NCI-H748 (cell line): ENCODE measurements at regions not wholly inside any gene's neighbourhood (a gene's known extent, or its start where the extent isn't known, plus 50 kb on each side); places are given as distances from the start of the nearest gene placed in this dataset.

ENCODE experiments used
- DNase-seq: peaks from one replicate; lab custom pipeline; 2025; ENCODE audit not compliant: unreplicated experiment; lab: John Stamatoyannopoulos, UW

GRCh38 chr22:27397036-27397953 lies 404.3 kb downstream of the MN1 start:
- no peak for DNase-seq

DNA sequence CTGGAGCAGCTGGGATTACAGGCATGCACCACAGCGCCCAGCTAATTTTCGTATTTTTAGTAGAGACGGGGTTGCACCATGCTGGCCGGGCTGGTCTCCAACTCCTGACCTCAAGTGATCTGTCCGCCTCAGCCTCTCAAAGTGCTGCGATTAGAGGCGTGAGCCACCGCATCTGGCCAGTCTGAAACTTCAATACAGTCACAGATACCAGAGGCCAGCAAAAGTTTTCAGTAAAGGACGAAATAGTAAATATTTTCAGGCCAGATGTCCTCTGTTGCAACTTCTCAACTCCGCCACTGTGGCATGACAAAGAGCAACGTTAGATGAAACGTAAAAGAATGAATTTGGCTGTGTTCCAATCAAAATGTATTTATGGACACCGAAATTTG lies 403.6 kb downstream of the MN1 start:
- no peak for DNase-seq

- no peak for DNase-seq
Observed at GRCh38 chr22:27399161-27399560, 402.4 kb downstream of the MN1 start.

DNA sequence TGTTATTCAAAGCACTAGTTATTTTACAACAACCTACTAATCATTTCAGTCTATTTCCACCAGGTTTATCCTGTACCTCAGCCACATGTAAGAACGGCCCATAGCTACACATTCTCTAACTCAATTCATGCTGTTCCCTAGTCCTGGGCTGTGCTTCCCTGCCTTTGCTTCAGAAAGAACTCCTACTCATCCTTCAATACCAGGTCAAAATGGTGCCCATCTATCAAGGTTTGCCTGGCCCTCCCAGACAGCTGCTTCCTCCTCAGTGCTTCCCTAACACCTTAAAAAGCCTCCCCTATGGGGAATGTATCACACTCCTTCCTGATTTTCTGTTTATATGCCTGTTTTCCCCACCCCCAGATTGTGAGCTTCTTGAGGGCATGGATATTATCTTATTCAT lies 400.7 kb downstream of the MN1 start:
- no peak for DNase-seq

- no peak for DNase-seq
Observed at GRCh38 chr22:27401321-27401720, 400.2 kb downstream of the MN1 start.

DNA sequence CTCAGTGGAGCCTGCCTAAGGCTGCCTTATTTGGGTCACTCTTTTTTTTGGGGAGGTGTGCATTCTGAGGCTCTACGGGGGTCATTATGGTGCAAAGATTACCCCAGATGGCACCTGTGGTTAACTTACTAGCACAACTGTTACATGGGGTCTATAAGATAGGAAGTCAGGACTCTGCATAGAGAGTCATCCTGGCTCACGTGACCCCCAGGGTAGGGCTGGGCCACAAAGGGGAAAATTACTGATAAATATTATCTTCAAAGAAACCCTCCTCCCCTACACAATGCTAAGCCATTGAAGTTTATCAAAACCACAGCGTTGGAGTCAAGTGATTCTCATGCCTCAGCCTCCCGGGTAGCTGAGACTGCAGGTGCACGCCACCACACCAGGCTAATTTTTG lies 397.1 kb downstream of the MN1 start:
- no peak for DNase-seq

- peak; percentile 16 for DNase-seq
Observed at GRCh38 chr22:27405672-27406388, 395.7 kb downstream of the MN1 start.

DNA sequence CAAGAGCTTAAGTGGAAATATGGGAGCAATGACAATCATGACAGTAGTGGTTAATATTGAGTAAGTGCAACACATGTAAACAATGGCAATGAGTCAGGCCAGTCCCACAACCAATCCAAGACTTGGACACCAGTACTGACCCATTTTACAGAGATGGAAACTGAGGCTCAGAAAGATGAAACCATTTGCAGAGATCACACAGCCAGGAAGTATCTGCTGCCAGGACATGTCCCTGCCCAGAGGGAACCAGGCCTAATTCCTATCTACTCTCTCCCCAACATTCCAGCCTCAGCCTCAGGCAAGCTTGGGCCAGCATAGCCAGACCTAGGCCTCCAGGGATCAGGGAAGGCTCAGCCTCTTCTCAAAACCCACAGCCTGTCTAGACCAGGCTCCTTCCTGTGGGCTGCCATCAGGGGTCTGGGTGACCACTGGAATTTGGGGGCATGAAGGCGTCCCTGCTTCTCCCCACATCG lies 395.1 kb downstream of the MN1 start:
- no peak for DNase-seq

DNA sequence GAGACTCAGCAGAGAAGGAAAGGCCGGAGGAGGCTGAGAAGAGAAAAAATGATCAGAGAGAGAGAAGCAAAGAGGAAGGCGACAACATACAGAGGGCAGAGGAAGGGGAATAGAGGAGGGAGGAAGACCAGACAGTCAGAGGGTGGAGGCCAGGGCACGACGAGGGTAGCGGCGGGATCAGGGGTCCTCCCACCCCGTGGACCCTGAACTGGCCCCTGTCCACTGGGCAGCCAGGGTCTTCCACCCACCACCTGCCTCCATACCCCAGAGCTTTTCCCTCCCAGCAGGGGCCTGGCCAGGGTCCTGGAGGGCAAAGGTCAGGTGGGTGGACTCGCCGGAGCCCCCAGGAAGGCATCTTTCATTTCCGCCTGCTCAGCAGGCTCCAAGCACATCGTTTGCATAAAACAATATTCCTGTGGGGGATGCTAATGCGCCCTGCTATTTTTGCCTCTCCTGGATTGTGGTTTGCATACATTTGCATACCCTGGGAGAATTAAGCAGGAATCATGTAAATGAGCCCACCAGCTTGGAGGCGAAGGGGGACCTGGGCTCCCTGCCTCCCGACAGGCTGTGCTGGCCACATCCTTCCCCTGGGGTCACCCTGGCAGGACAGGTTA lies 394.1 kb downstream of the MN1 start:
- no peak for DNase-seq

DNA sequence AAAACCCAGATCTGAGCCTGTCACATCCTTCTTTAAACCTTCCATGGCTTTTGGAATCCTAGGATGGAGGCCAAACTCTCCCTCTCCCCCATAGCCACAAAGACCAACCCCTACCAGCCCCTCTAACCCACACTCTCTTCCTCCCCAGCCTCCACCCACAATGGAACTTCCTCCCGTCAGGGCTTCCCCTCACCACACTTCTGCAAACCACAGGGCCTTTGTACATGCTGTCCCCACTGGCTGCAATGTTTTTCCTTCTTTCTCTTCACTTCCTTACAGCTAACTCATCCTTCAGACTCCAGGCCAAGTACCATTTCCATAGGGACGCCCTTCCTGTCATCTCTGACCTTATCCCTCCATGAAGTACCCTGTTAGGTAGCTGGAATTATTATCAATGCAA lies 393.5 kb downstream of the MN1 start:
- DNase-seq: no peak

GRCh38 chr22:27409299-27409698 lies 392.3 kb downstream of the MN1 start:
- peak; percentile 17 for DNase-seq

DNA sequence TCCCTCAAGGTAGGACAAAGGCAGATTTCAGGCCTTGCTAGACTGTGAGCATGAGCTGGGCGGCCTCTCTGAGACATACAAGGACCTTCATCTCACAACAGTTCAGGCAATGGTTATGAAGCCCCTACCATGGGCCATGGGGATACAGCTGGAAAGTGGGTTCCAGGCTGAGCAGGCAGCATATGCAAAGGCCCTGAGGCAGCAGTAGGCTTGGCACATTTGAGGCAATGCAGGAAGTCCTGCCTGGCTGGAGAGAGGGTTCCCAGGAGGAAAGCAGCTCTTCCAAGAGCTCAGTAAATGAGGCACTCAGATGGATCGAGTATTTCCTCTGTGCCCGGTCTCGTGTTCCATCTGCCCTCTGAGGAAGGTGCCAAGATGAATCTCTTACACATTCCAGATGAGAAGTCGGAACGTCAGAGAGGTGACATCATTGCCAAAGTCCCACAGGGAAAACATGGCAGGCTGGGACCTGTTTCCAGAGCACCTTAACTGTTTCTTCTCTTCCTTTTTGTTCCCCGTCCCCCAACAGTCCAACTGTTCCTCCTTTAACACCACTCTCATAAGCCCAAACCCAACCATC lies 388.6 kb downstream of the MN1 start:
- no peak for DNase-seq

DNA sequence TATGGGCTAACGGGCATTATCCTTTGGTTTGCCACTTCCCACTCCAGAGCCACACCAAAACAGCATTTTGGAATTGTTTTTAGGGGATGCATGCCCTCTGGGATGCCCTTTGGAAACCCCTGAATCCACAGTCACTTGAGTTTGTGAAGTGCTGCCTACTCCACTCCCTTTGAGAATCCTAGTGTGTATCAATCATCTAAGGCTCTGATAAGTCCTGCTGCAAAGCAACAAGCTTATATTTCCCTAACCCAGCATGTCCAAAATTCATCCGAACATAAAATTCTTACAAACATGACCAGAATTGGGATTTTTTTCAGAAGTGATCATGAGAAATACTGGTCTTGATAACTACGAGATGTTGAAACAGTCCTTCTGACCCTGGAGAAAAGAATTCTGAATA lies 387.9 kb downstream of the MN1 start:
- no peak for DNase-seq

DNA sequence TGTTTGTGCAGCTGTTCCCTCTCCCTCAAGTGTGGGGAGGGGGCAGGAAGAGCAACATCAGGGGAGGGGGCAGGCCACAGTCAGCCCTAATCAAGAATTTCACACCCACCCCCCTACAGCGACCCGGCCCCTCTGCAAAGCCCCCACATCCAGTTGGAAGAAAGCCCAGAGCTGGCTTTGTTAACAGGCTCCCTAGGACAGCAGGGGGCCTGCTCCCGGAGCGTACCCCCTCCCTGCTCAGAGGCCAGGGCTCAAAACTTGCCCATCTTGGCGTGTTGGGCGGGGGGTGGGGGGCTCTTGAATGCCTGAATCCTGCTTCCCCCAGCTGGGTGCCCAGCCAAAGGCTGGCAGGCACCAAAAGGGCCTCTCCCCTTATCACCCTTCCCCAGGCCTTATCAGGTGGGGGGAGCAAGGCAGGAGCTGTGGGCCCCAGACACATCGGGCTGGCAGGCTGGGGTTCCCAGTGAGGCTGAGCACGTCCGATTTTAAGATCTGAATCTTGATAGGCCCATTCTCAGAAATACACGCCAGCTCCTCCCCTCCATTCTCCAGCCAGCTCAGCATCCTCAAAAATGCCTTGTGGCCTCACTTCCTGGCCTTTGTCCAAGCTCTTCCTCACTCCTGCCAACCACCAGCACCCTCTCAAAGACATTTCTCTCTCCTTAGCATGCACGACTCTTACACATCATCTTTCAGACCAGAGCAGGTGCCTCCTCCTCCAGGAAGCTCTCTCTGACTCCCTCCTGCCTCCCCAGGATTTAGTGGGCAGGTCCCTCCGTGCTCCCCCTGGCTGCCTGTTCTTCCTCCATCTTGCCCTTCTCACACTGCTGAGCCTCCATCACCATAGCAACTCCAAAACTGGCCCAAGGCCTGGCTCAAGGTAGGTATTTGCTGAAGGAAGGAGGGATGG lies 384.8 kb downstream of the MN1 start:
- DNase-seq: peak; percentile 31

DNA sequence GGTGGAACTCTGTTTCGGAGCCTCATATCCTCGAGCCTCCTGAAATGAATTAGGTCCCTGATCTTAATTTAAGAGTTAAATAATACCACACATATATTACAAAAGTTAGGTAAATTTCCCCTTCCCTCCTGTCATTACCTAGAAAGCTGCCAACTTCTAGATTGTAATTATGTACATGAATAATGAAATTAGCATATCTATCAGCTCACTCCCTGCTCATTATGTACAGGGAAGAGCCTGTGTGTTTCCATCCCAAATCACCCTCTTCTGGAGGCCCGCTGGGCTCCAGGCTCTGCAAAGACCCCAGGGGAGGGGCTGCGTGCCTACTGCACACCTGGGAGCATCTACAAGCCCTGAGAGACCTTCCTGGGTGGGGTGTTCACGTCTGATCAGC lies 384.1 kb downstream of the MN1 start:
- DNase-seq: no peak

- no peak for DNase-seq
Observed at GRCh38 chr22:27418261-27418660, 383.3 kb downstream of the MN1 start.

DNA sequence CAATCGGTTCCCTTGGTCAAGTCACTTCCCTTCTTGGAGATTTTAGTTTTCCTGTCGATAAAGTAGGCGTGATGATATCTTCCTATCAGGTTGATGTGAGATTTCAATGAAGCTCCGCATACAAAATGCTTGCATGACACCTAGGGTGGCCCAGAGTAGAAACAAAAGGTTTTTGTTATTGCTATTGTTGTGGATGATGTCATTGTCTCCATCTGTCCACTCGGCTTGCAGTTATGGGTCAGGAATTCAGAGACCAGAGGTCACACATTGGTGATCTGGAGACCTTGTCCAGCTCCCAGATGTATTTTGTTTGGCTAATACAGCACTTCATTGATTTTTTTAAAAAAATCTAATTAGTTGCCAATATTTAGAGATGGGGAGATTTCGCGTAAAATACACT lies 382.1 kb downstream of the MN1 start:
- DNase-seq: peak; percentile 5

GRCh38 chr22:27420195-27420816 lies 381.2 kb downstream of the MN1 start:
- no peak for DNase-seq

DNA sequence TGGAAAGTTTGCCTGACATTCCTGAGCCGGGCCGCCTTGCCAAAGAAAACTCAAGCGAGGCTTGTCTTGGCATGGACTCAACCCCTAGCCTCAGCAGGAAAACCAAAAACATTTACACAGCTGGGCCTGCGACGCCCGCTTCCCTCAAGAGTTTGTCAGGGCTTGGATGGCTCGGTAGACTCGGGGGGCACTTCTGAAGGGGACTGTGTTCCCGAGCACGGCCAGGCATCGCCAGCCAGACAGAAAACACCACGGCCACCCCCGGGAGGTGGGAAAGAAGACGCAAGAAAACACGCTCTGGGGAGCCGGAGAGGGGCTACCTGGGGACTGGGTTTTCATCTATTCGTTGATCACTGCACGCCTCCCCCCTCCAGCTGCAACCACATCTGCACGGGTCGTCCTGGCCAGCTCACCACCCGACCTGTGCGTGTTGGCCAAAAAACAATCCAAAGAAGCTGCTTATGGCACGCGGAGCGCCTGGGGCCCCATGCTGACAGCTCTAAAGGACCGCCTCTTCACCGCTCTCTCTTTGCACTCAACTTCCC lies 380.7 kb downstream of the MN1 start:
- no peak for DNase-seq

DNA sequence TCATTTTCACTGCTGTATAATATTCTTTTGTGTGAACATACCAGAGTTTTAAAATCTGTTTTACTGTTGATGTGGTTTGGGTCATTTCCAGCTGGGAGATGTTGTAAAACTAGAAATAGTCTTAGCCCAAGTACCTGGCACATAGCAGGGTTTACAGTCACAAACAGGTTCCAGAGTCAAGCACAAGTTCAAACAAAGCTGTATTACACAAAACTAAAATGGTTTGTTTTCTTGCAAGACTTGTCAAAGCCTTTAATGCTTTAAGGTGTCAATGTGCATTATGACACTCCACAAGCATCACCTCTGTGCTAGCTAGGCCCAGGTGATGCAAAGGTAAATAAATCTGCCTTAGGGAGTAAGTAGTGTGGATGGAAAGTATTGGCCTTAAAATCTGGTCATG lies 379.1 kb downstream of the MN1 start:
- DNase-seq: no peak
